Lung (tissue), 11 donors: ENCODE measurements at regions not wholly inside any gene's neighbourhood (a gene's known extent, or its start where the extent isn't known, plus 50 kb on each side); places are given as distances from the start of the nearest gene placed in this dataset.

Experiments used
- ATAC-seq: fragments of 200-7000 bp; cut with Tn5 transposase; one replicate; pipeline ENCODE4 v1.9.1; 2020; ENCODE audit warnings: moderate number of reproducible peaks; ENCODE audit not compliant: insufficient read depth, low FRiP score
- DNase-seq, 3 donors: peaks; one replicate each; pipeline ENCODE4 v3.0.0-alpha.2; 2013 to 2017
- H3K27ac ChIP-seq, 2 donors: one replicate each; pipeline ENCODE4 v1.5.1; 2013; ENCODE audit warnings: mild to moderate bottlenecking in 2 of 2, moderate library complexity in 2 of 2, control low read depth in 1 of 2, inconsistent platforms in 1 of 2, low read depth in 1 of 2, low read length in 1 of 2
- H3K27me3 ChIP-seq, 3 donors: one replicate each; pipeline ENCODE4 v1.5.1; 2013; ENCODE audit warnings: low read length in 2 of 3; ENCODE audit not compliant: control insufficient read depth in 3 of 3, insufficient read depth in 3 of 3
- H3K36me3 ChIP-seq, 4 donors: one replicate each; pipeline ENCODE4 v1.5.1; 2013; ENCODE audit warnings: low read length in 4 of 4, mild to moderate bottlenecking in 1 of 4, moderate library complexity in 1 of 4; ENCODE audit not compliant: control insufficient read depth in 4 of 4, insufficient read depth in 4 of 4
- H3K4me1 ChIP-seq, 5 donors: one replicate each; pipeline ENCODE4 v1.5.1; 2013; ENCODE audit warnings: low read length in 5 of 5, mild to moderate bottlenecking in 2 of 5, moderate library complexity in 1 of 5; ENCODE audit not compliant: control insufficient read depth in 5 of 5, insufficient read depth in 5 of 5
- H3K4me3 ChIP-seq: one replicate; pipeline ENCODE4 v1.5.1; 2013; ENCODE audit warnings: mild to moderate bottlenecking, control low read depth, moderate library complexity
- H3K9ac ChIP-seq, 2 donors: one replicate each; pipeline ENCODE4 v1.5.1; 2013; ENCODE audit warnings: low read length in 2 of 2, control low read depth in 1 of 2; ENCODE audit not compliant: insufficient read depth in 1 of 2
- H3K9me3 ChIP-seq, 4 donors: one replicate each; pipeline ENCODE4 v1.5.1; 2013; ENCODE audit warnings: low read length in 3 of 4, mild to moderate bottlenecking in 1 of 4, moderate library complexity in 1 of 4; ENCODE audit not compliant: control insufficient read depth in 4 of 4, insufficient read depth in 3 of 4
- WGBS, 2 donors: extraction: QIAGEN DNeasy Blood & Tissue Kit; methylation state at CpG; one replicate each; pipeline ENCODE4 v1.1.7; 2013; 5-methylcytosine and 5-hydroxymethylcytosine counted together
- TF ChIP-seq, protein P1 (sequence below): IDR thresholded peaks from 2 replicates; pipeline ENCODE4 v1.5.1; 2012; ENCODE audit warnings: mild to moderate bottlenecking; ENCODE audit errors: control extremely low read depth, extremely low read depth
- donor health status: control.
- donor health status: control.
- donor health status: Bipolar disorder and iron deficiency.
- donor health status: healthy.
- donor health status: DM: yes; HTN: yes; CAD: no.

DNA sequence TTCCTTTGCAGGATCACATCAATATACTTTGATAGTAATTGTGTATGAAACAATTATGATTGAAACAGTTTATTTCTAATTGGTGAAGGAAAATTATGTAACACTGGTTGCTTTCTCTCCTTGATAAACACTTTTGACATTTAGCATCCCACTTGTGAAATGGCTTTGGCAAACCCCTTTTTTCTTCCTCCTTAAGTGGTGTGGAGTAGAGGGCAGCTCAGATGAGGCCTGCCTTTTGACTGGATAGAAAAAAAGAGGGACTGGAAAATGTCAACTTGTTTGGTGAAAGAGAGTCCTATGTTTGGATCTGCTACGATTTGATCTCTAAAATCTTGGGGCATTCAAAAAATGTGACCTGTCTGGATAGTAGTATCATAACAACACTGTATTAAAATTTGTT is 318.3 kb downstream of the MEIS1 start:
- no peaks in the 10 kb centered on the region for H3K27me3 ChIP-seq

DNA sequence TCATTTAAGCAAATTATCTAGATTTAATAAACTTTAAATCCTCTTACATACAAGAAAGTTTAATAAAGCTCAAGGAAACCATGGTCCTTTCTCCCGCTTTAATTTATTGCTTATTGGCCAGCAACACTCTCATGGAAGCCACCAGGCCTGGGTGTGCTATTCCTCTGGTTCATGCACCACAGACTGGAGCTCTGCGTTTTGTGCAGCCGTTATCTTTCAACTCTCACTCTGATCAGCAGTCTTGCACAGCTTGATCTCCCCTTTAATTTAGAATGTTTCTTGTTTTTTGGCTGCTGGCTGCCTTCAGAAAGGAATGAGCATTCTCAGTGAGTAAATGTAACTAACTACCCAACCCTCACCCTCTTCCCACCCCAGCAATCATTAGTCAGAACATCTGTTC is 318.7 kb downstream of the MEIS1 start:
- H3K4me1 ChIP-seq, result peaks cover 0 to 33% (median 0%) of the 10 kb centered on the region in 5 donors
- H3K4me3 ChIP-seq, result no peak overlapping the region
- TF ChIP-seq, protein P1, sequence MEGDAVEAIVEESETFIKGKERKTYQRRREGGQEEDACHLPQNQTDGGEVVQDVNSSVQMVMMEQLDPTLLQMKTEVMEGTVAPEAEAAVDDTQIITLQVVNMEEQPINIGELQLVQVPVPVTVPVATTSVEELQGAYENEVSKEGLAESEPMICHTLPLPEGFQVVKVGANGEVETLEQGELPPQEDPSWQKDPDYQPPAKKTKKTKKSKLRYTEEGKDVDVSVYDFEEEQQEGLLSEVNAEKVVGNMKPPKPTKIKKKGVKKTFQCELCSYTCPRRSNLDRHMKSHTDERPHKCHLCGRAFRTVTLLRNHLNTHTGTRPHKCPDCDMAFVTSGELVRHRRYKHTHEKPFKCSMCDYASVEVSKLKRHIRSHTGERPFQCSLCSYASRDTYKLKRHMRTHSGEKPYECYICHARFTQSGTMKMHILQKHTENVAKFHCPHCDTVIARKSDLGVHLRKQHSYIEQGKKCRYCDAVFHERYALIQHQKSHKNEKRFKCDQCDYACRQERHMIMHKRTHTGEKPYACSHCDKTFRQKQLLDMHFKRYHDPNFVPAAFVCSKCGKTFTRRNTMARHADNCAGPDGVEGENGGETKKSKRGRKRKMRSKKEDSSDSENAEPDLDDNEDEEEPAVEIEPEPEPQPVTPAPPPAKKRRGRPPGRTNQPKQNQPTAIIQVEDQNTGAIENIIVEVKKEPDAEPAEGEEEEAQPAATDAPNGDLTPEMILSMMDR, result no peak
- no peak for ATAC-seq
- DNase-seq, result peak; percentile 56 to 91 (median 82)
- H3K9ac ChIP-seq, result no peak overlapping the region
- WGBS, 2 donors, result 73 to 82% methylated on average over 3 of the region's 3 CpGs
- H3K27me3 ChIP-seq, result no peaks in the 10 kb centered on the region
- no peaks in the 10 kb centered on the region for H3K9me3 ChIP-seq
- H3K36me3 ChIP-seq, result no peaks in the 10 kb centered on the region
- H3K27ac ChIP-seq, result no peak overlapping the region

More for the DNA sequence above, 318.3 kb downstream of the MEIS1 start:
- H3K4me3 ChIP-seq, result no peak overlapping the region
- no peak overlapping the region for H3K9ac ChIP-seq
- H3K9me3 ChIP-seq, result no peaks in the 10 kb centered on the region
- H3K4me1 ChIP-seq, result peaks cover 0 to 33% (median 0%) of the 10 kb centered on the region in 5 donors
- DNase-seq (peak in 1 of 3 donors; percentile 43), ATAC-seq (no peak)
- H3K36me3 ChIP-seq, result no peaks in the 10 kb centered on the region
- 59 to 71% methylated on average over 1 of the region's 1 CpG for WGBS, 2 donors
- no peak overlapping the region for H3K27ac ChIP-seq
- TF ChIP-seq, protein P1, result no peak

DNA sequence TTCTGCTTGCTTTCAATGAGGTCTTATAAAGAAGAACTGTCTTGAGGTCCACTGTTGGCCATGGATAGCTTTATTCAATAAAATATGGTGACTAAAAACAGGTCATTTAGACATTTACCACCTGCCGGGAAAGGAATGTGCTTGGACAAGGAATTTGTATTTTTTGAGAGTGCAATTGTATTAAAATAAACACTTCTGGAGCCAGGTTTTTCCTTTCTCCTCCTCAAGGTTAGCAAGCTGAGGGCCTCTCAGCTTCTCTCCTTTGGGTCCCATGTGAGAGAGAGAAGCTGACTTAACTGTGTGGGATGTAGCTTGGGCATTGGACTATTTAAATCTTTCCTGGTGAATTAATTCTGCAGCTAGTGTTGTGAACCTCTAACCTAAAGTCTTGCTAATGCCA is 321.0 kb downstream of the MEIS1 start:
- peak in 2 of 3 donors; percentile 25 to 57 for DNase-seq
- WGBS, 2 donors, result 51 to 79% methylated on average over 1 of the region's 1 CpG

More for the DNA sequence above, 321.0 kb downstream of the MEIS1 start:
- Histone ChIP-seq H3K36me3 (no peaks in the 10 kb centered on the region), H3K9ac (no peak overlapping the region), H3K27me3 (no peaks in the 10 kb centered on the region), H3K4me3 (no peak overlapping the region), H3K27ac (no peak overlapping the region), H3K4me1 (peaks cover 0 to 20% (median 0%) of the 10 kb centered on the region in 5 donors), H3K9me3 (no peaks in the 10 kb centered on the region)
- no peak for ATAC-seq
- TF ChIP-seq, protein P1, result no peak
